ENCODE measurements at regions not wholly inside any gene's neighbourhood (a gene's known extent, or its start where the extent isn't known, plus 50 kb on each side); places are given as distances from the start of the nearest gene placed in this dataset.
"Not testable (repeated sequence)": the region's sequence is repeated elsewhere in the genome, so short reads cannot be mapped to it uniquely, and the experiment has no call there.

- no peak for DNase-seq (ENCODE audit: low read depth)
- no peak overlapping the region for H3K4me3 ChIP-seq (ENCODE audit: low read length)
- TF ChIP-seq CTCF (conservative IDR thresholded peaks at IDR 0.05; ENCODE audit: low read depth, low read length) = no peak
Measured at GRCh38 chr14:71244341-71244740, 337.1 kb downstream of the PCNX1 start.

- no peak for TF ChIP-seq CTCF (conservative IDR thresholded peaks at IDR 0.05; ENCODE audit: low read depth, low read length)
- no peak overlapping the region for H3K4me3 ChIP-seq (ENCODE audit: low read length)
- no peak for DNase-seq (ENCODE audit: low read depth)
Measured at GRCh38 chr14:71245659-71246361, 338.6 kb downstream of the PCNX1 start.

GRCh38 chr14:71246539-71246938 lies 339.3 kb downstream of the PCNX1 start:
- DNase-seq (ENCODE audit: low read depth) = no peak
- no peak overlapping the region for H3K4me3 ChIP-seq (ENCODE audit: low read length)
- TF ChIP-seq CTCF (conservative IDR thresholded peaks at IDR 0.05; ENCODE audit: low read depth, low read length) = no peak

- H3K4me3 ChIP-seq (ENCODE audit: low read length) = no peak overlapping the region
- TF ChIP-seq CTCF (conservative IDR thresholded peaks at IDR 0.05; ENCODE audit: low read depth, low read length) = no peak
- DNase-seq (ENCODE audit: low read depth) = no peak
Measured at GRCh38 chr14:71247106-71247505, 339.8 kb downstream of the PCNX1 start.

- H3K4me3 ChIP-seq (ENCODE audit: low read length) = no peak overlapping the region
- DNase-seq (ENCODE audit: low read depth) = no peak
- no peak for TF ChIP-seq CTCF (conservative IDR thresholded peaks at IDR 0.05; ENCODE audit: low read depth, low read length)
Measured at GRCh38 chr14:71248194-71248593, 340.9 kb downstream of the PCNX1 start.

GRCh38 chr14:71250347-71250746 lies 343.1 kb downstream of the PCNX1 start:
- no peak for DNase-seq (ENCODE audit: low read depth)
- TF ChIP-seq CTCF (conservative IDR thresholded peaks at IDR 0.05; ENCODE audit: low read depth, low read length) = no peak
- no peak overlapping the region for H3K4me3 ChIP-seq (ENCODE audit: low read length)

- no peak for TF ChIP-seq CTCF (conservative IDR thresholded peaks at IDR 0.05; ENCODE audit: low read depth, low read length)
- H3K4me3 ChIP-seq (ENCODE audit: low read length) = no peak overlapping the region
- no peak for DNase-seq (ENCODE audit: low read depth)
Measured at GRCh38 chr14:71250791-71251190, 343.5 kb downstream of the PCNX1 start.

- H3K4me3 ChIP-seq (ENCODE audit: low read length); DNase-seq (ENCODE audit: low read depth): not testable (repeated sequence)
Measured at GRCh38 chr14:71254091-71254719, 346.9 kb downstream of the PCNX1 start.
